Mesenchymal stem cell (in vitro differentiated cells and primary cell): ENCODE measurements at regions not wholly inside any gene's neighbourhood (a gene's known extent, or its start where the extent isn't known, plus 50 kb on each side); places are given as distances from the start of the nearest gene placed in this dataset.
"Not testable (repeated sequence)": the region's sequence is repeated elsewhere in the genome, so short reads cannot be mapped to it uniquely, and the experiment has no call there.

Experiments
- DNase-seq: peaks from one replicate; pipeline ENCODE4 v3.0.0-alpha.2; 2013
- H2AFZ ChIP-seq: one replicate; pipeline ENCODE4 v1.6.1; 2013; ENCODE audit warnings: low read depth, mild to moderate bottlenecking, control low read depth, inconsistent platforms, low read length, moderate library complexity
- H2AK5ac ChIP-seq: 2 replicates; pipeline ENCODE4 v1.6.1; 2013; ENCODE audit warnings: low read length, moderate library complexity, mild to moderate bottlenecking, inconsistent platforms; ENCODE audit not compliant: severe bottlenecking
- H2BK120ac ChIP-seq: one replicate; pipeline ENCODE4 v1.6.1; 2013; ENCODE audit warnings: low read depth, mild to moderate bottlenecking, inconsistent platforms, low read length, moderate library complexity
- H2BK12ac ChIP-seq, 2 experiments: one replicate each; pipeline ENCODE4 v1.6.1; 2013; ENCODE audit warnings: inconsistent platforms in 2 of 2, low read length in 2 of 2, mild to moderate bottlenecking in 2 of 2, moderate library complexity in 2 of 2, control low read depth in 1 of 2
- H2BK15ac ChIP-seq: one replicate; pipeline ENCODE4 v1.6.1; 2013; ENCODE audit warnings: mild to moderate bottlenecking, low read depth, inconsistent platforms; ENCODE audit not compliant: poor library complexity, severe bottlenecking
- H2BK5ac ChIP-seq: 2 replicates; pipeline ENCODE4 v1.6.1; 2013; ENCODE audit warnings: low read depth, mild to moderate bottlenecking, low read length, control low read depth, inconsistent platforms; ENCODE audit not compliant: poor library complexity, severe bottlenecking
- H3K14ac ChIP-seq, 2 experiments: one replicate each; pipeline ENCODE4 v1.6.1; 2013; ENCODE audit warnings: inconsistent platforms in 2 of 2, low read length in 2 of 2, control low read depth in 1 of 2, mild to moderate bottlenecking in 1 of 2, moderate library complexity in 1 of 2
- H3K18ac ChIP-seq, 2 experiments: one replicate each; pipeline ENCODE4 v1.6.1; 2013; ENCODE audit warnings: inconsistent platforms in 2 of 2, low read length in 2 of 2, control low read depth in 1 of 2, low read depth in 1 of 2, mild to moderate bottlenecking in 1 of 2
- H3K23ac ChIP-seq, 2 experiments: one replicate each; pipeline ENCODE4 v1.6.1; 2013; ENCODE audit warnings: inconsistent platforms in 2 of 2, low read length in 2 of 2, mild to moderate bottlenecking in 2 of 2, moderate library complexity in 2 of 2, control low read depth in 1 of 2
- H3K27ac ChIP-seq: 2 replicates; pipeline ENCODE4 v1.5.1; 2013; ENCODE audit warnings: mild to moderate bottlenecking, moderate library complexity, low read length, control low read depth, inconsistent platforms; ENCODE audit not compliant: poor library complexity, severe bottlenecking
- H3K27me3 ChIP-seq, 2 experiments: 2 replicates each; pipeline versions ENCODE4 v1.6.1 to v1.7.0; 2013; ENCODE audit warnings: low read length in 2 of 2, mild to moderate bottlenecking in 2 of 2, moderate library complexity in 2 of 2, control low read depth in 1 of 2, inconsistent platforms in 1 of 2; ENCODE audit not compliant: control insufficient read depth in 1 of 2, insufficient read depth in 1 of 2
- H3K36me3 ChIP-seq, 2 experiments: 2 replicates each; pipeline versions ENCODE4 v1.6.1 to v1.7.0; 2013; ENCODE audit warnings: low read length in 2 of 2, control low read depth in 1 of 2, inconsistent platforms in 1 of 2, low read depth in 1 of 2, mild to moderate bottlenecking in 1 of 2; ENCODE audit not compliant: insufficient read depth in 2 of 2, control insufficient read depth in 1 of 2
- H3K4ac ChIP-seq, 2 experiments: one replicate each; pipeline ENCODE4 v1.6.1; 2013; ENCODE audit warnings: inconsistent platforms in 2 of 2, low read length in 2 of 2, mild to moderate bottlenecking in 2 of 2, moderate library complexity in 2 of 2, control low read depth in 1 of 2, low read depth in 1 of 2
- H3K4me1 ChIP-seq: 2 replicates; pipeline ENCODE4 v1.6.1; 2013; ENCODE audit warnings: low read depth, low read length, control low read depth; ENCODE audit not compliant: control insufficient read depth, insufficient read depth
- H3K4me2 ChIP-seq: 2 replicates; pipeline ENCODE4 v1.6.1; 2013; ENCODE audit warnings: low read length, mild to moderate bottlenecking, inconsistent platforms; ENCODE audit not compliant: poor library complexity, severe bottlenecking
- H3K4me3 ChIP-seq, 2 experiments: 2 replicates each; pipeline versions ENCODE4 v1.5.1 to v1.7.0; 2013; ENCODE audit warnings: low read length in 2 of 2, mild to moderate bottlenecking in 2 of 2, control low read depth in 1 of 2, low read depth in 1 of 2; ENCODE audit not compliant: insufficient read depth in 1 of 2
- H3K79me1 ChIP-seq: replicated peaks from 2 replicates; pipeline ENCODE4 v1.6.1; 2013; ENCODE audit warnings: mild to moderate bottlenecking, control low read depth, low read length, inconsistent platforms; ENCODE audit not compliant: poor library complexity, severe bottlenecking
- H3K9ac ChIP-seq: 2 replicates; pipeline ENCODE4 v1.7.0; 2013; ENCODE audit warnings: mild to moderate bottlenecking, low read length, moderate library complexity
- H3K9me3 ChIP-seq: 2 replicates; pipeline ENCODE4 v1.7.0; 2013; ENCODE audit warnings: mild to moderate bottlenecking, low read length; ENCODE audit not compliant: control insufficient read depth
- H4K8ac ChIP-seq: one replicate; pipeline ENCODE4 v1.6.1; 2013; ENCODE audit warnings: inconsistent platforms, mild to moderate bottlenecking, low read length, moderate library complexity
- H4K91ac ChIP-seq: one replicate; pipeline ENCODE4 v1.6.1; 2013; ENCODE audit warnings: mild to moderate bottlenecking, low read length, inconsistent platforms
- WGBS: methylation state at CpG from one replicate; pipeline ENCODE4 v1.1.7; 2013; ENCODE audit warnings: mixed read lengths; 5-methylcytosine and 5-hydroxymethylcytosine counted together

GRCh38 chr1:242966892-242967291 is 288.2 kb downstream of the CEP170 start:
- H3K27me3 ChIP-seq, result no peaks in the 10 kb centered on the region
- WGBS, result 78% methylated on average over 1 of the region's 3 CpGs

DNA sequence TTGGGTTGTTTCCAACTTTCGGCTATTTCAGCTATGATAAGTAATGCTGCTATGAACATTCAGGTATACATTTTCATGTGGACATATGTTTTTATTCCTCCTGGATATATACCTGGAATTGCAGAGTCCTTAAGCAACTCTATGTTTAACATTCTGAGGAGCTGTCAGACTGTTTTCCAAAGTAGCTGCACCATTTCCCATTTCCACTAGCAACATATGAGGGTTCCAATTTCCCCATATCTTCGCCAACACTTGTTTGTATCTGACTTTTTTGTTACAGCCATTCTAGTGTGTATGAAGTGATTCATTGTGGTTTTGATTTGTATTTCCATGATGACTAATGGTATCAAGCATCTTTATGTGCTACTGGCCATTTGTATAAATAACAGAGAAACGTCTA is 295.7 kb downstream of the CEP170 start:
- DNase-seq, H4K8ac ChIP-seq, H3K4ac ChIP-seq, H2BK120ac ChIP-seq, H3K36me3 ChIP-seq, H3K23ac ChIP-seq, H2AK5ac ChIP-seq, H2BK12ac ChIP-seq, H2BK15ac ChIP-seq, H3K14ac ChIP-seq, H3K9me3 ChIP-seq, H3K9ac ChIP-seq, H3K4me1 ChIP-seq, H2BK5ac ChIP-seq, H3K27me3 ChIP-seq, H2AFZ ChIP-seq, H3K4me3 ChIP-seq, H3K4me2 ChIP-seq, H3K27ac ChIP-seq, H3K79me1 ChIP-seq, H3K18ac ChIP-seq, H4K91ac ChIP-seq: not testable (repeated sequence)
- WGBS, result no CpG with 5 or more reads among the region's 3 CpGs

More at GRCh38 chr1:242966892-242967291, 288.2 kb downstream of the CEP170 start:
- Histone ChIP-seq H2BK12ac (no peak overlapping the region), H3K27ac (no peak overlapping the region), H4K8ac (no peak overlapping the region), H3K18ac (no peak overlapping the region), H2BK15ac (no peak overlapping the region), H3K23ac (no peak overlapping the region), H3K9ac (no peak overlapping the region), H2AK5ac (no peak overlapping the region), H3K4me3 (no peak overlapping the region), H4K91ac (no peak overlapping the region), H3K4ac (no peak overlapping the region), H3K14ac (no peak overlapping the region), H2AFZ (no peak overlapping the region), H2BK120ac (no peak overlapping the region), H3K9me3 (peaks cover 9% of the 10 kb centered on the region), H3K36me3 (no peaks in the 10 kb centered on the region), H2BK5ac (no peak overlapping the region), H3K4me1 (no peaks in the 10 kb centered on the region), H3K79me1 (no peaks in the 10 kb centered on the region), H3K4me2 (no peak overlapping the region)
- DNase-seq, result no peak

GRCh38 chr1:242954945-242955344 is 300.1 kb downstream of the CEP170 start:
- not testable (repeated sequence) for H3K4me2 ChIP-seq, H4K8ac ChIP-seq
- WGBS, result 91% methylated on average over 2 of the region's 3 CpGs

GRCh38 chr1:242946206-242946605 is 308.9 kb downstream of the CEP170 start:
- Histone ChIP-seq H3K4me1 (no peaks in the 10 kb centered on the region), H2BK15ac (no peak overlapping the region), H3K36me3 (no peaks in the 10 kb centered on the region), H4K91ac (no peak overlapping the region), H3K9me3 (no peaks in the 10 kb centered on the region), H3K18ac (no peak overlapping the region), H2BK120ac (no peak overlapping the region), H3K79me1 (no peaks in the 10 kb centered on the region), H2AK5ac (no peak overlapping the region), H3K27me3 (no peaks in the 10 kb centered on the region), H3K4ac (no peak overlapping the region), H3K4me3 (no peak overlapping the region), H3K14ac (no peak overlapping the region), H2BK12ac (no peak overlapping the region), H3K4me2 (no peak overlapping the region), H3K9ac (no peak overlapping the region), H3K23ac (no peak overlapping the region), H4K8ac (no peak overlapping the region), H3K27ac (no peak overlapping the region), H2AFZ (no peak overlapping the region), H2BK5ac (no peak overlapping the region)
- no peak for DNase-seq
- 62% methylated on average over 3 of the region's 3 CpGs for WGBS

More at GRCh38 chr1:242954945-242955344, 300.1 kb downstream of the CEP170 start:
- not testable (repeated sequence) for H3K4me1 ChIP-seq, H4K91ac ChIP-seq, H3K4ac ChIP-seq, H2BK5ac ChIP-seq, H3K27me3 ChIP-seq, H2AK5ac ChIP-seq, H3K27ac ChIP-seq, H3K4me3 ChIP-seq, H2BK120ac ChIP-seq, H3K18ac ChIP-seq, H3K36me3 ChIP-seq, H3K9ac ChIP-seq, H2BK15ac ChIP-seq, H3K9me3 ChIP-seq, H3K79me1 ChIP-seq, H2BK12ac ChIP-seq, H2AFZ ChIP-seq, DNase-seq, H3K23ac ChIP-seq, H3K14ac ChIP-seq
